GM19025 (cell line): ENCODE measurements at regions not wholly inside any gene's neighbourhood (a gene's known extent, or its start where the extent isn't known, plus 50 kb on each side); places are given as distances from the start of the nearest gene placed in this dataset.

Experiments
- ATAC-seq: cut with Tn5 transposase; IDR thresholded peaks from one replicate; pipeline ENCODE4 v1.9.1; 2021; ENCODE audit warnings: mild to moderate bottlenecking, low read depth, moderate library complexity; ENCODE audit not compliant: unreplicated experiment

DNA sequence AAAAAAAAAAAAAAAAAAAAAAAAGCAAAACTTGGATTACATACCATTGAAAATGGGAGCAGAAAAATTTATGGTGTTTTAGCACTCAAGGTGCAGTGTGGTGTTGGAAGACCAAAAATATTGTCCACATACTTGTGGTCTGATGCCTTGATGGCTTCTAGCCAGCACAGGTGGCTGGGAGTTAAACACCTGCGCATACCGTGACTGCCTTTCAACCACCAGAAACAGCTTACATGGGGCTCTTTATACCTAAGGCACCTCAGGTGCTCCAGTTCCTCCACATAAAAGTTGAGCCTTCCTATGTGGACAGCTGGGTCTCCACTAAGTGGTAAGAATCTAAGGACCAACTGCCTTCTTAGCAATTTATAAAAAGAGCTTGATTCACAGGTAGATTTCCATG lies 802.6 kb upstream of the CELF4 start:
- ATAC-seq: no peak

GRCh38 chr18:38367473-38367872 lies 801.9 kb upstream of the CELF4 start:
- ATAC-seq: no peak

DNA sequence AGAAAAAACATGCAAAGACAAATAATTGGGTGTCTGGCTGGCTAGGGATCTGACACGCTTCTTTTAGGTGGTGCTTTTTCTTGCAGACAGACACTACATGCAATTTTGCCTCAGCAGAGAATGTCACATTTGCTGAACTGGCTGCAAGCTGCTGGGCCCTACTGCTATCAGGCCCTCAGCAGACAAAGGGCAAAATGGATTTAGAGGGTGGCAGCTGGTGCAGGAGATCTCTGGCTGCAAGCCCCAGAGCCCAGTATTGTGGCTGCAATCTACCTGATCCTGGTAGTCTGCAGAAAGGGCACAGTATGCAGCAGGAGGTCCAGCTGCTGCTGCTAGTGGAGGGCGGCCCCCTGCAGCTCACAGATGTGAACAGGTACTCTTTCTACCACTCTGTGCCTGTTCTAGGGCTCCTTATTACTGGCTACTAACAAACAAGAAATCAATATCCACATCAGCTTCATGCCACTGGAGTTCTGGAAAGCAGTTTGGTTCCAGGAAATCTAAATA lies 796.7 kb upstream of the CELF4 start:
- ATAC-seq: no peak

DNA sequence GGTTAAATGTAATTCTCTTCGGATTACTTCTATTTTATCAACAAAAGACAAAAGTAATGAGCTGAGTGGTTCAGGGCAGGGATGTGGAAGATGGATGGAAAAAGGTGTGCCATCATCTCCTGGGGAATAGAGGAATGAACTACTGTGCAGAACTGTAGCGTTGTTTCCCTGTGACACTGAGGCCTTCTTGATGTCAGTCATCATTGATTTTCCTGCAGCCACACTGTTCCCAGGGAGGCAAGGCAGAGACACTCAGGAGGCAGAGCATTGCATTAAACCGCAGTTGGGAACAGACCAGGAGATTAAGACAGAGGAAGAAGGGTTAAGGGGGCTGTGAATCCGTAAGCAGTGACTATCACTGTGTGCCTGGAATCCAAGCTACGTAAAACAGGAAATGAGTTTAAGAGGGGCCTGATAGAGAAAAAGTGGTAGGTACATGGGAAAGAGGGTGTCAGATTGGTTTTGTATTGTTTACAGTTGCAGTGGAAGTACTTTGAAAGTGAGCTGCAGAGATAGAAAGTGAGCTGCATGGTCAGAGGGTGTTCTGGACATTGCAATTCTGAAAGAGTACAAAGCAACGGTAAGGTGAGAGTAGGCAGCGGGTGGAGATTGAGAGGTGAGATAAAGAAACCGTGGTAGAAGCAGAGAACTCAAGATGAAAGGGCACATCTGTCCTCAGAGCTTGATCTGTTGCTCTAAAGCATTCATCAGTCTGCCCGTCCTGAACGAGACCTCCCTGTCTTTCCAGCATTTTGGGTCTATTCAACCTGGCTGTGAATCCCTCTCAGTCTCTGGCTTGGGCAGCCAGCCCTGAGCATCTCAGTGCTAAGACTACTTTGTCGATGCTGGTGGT lies 793.4 kb upstream of the CELF4 start:
- no peak for ATAC-seq

GRCh38 chr18:38353149-38353548 lies 787.6 kb upstream of the CELF4 start:
- no peak for ATAC-seq

GRCh38 chr18:38350141-38350540 lies 784.5 kb upstream of the CELF4 start:
- ATAC-seq: no peak

GRCh38 chr18:38330573-38330972 lies 765.0 kb upstream of the CELF4 start:
- no peak for ATAC-seq

DNA sequence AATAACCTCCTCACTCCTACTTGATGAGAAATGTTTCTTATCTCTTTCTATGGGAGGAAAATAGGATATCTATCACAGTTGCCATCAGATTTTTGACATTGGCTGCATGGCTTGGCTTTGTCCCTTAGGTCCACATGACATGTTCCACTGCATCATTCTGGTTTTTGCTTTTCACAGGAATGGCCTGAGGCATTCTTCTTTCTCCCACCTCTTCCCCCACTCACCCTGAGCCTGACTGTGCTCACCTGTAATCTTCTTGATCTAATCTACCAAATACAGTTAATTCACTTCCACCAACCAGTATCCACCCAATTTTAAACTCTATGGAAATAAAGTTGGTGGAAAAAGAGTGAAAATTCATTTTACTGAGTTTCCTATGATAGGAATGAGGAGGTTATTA lies 763.5 kb upstream of the CELF4 start:
- no peak for ATAC-seq

DNA sequence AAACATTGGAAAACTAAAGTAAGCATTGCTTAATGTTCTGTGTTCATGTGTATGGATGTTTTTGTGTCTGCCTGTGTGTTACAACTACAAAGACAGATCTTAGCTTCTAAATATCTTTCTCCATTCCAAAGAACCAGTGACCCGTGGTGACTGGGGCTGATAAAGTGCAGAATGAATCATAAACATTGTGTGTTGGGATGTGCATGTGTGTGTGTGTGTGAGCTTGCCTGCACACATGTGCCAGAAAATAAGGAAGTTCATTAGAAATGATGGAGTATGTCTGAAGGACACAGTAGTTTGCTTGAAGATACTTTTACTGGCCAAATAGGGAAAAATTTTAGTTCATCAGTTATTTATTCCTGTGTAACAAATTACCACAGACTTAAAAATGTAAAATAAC lies 756.6 kb upstream of the CELF4 start:
- ATAC-seq: no peak

- ATAC-seq: no peak
Measured at GRCh38 chr18:38321262-38321661, 755.7 kb upstream of the CELF4 start.

DNA sequence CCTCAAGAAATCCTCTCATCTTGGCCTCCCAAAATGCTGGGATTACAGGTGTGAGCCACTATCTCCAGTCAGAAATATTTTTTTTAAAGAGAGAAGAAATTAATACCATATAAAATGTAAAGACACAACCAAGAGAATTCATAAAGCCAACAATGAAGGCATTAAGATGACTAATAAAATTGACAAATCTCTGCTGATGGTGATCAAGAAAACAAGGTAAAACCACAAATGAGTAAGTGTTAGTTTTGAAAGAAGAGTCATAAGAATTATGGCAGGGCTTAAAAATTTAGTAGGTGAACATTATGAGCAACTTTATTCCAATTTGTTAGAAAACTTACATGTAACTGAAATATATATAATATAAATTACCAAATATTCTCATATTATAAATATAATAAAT lies 752.8 kb upstream of the CELF4 start:
- ATAC-seq: no peak

- no peak for ATAC-seq
Measured at GRCh38 chr18:38313831-38314230, 748.2 kb upstream of the CELF4 start.

DNA sequence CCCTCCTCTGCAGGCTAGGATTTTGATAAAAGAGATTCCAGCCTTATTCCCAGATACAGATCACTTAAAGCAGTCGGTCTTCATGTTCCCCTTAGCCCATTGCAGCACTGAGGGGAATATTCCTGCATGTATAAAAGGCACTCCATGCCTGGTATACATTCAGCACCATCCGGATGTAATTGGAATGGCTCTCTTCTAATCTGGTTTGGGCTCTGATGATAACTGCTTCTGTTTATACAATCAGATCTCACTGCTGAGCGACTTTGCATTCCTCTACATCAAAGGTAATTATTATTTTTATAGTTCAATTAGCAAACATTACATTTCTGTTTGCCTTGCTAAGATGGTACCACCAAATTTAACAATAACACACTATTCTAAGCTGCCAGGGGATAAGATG lies 746.9 kb upstream of the CELF4 start:
- no peak for ATAC-seq

DNA sequence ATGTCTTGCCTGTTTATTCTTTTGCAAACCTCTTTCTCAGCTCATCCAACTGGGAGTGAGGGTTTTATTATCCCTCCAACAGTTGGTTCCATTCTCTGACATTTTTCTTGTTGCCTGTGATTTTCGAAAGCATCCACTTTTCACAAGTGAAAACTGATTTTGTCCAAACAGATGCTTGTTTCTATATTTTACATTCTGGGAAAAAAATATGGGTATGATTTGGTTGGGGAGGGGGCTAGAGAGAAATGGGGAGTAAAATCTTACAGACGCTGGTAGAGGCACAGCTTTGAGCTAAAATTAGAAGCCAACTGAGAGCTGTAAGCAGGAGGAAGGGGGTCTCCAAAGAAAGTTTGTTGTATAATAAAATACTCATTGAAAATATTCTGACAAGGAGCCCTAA lies 745.3 kb upstream of the CELF4 start:
- no peak for ATAC-seq

DNA sequence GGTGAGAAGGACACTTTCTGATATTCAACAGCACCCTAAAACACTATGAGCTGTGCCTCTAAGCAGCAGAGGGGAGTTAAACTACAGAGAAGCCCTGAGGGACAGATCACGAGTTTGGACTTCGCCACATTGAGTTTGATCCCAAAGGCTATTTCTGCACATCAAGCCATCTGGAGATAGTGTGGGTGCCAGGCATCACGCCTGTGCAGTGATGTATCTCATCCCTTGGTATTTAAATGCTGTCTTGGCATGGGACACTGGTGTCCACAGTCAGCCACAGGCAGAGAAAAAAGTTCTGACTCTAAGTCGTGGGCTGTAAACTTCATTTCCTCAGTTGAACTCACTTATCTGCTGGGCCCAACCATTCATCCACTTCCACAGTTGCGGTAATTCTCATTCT lies 742.3 kb upstream of the CELF4 start:
- ATAC-seq: no peak

DNA sequence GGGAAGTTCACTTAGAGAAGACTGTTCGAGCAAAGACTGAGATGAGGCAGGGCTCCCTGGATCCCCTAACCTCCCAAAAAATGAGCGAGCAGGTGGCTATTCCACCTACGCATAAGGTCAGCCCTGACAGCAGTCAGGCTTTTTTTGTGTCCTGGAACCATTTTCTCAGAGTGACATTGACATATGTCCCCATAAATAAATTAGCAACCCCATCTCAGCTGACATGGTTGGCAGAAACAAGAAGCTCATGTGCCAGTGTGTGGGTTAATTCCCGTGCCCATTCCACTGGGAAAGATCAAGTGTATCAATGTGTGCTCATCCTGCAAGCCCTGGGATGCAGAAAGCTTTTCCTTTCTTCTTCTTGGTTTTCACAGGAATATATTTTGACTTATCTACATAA lies 740.4 kb upstream of the CELF4 start:
- no peak for ATAC-seq

- ATAC-seq: no peak
Measured at GRCh38 chr18:38301621-38302020, 736.0 kb upstream of the CELF4 start.

- no peak for ATAC-seq
Measured at GRCh38 chr18:38297910-38298309, 732.3 kb upstream of the CELF4 start.

- ATAC-seq: no peak
Measured at GRCh38 chr18:38290229-38290628, 724.6 kb upstream of the CELF4 start.

GRCh38 chr18:38284972-38285371 lies 719.4 kb upstream of the CELF4 start:
- ATAC-seq: no peak

GRCh38 chr18:38263066-38263465 lies 697.5 kb upstream of the CELF4 start:
- no peak for ATAC-seq

DNA sequence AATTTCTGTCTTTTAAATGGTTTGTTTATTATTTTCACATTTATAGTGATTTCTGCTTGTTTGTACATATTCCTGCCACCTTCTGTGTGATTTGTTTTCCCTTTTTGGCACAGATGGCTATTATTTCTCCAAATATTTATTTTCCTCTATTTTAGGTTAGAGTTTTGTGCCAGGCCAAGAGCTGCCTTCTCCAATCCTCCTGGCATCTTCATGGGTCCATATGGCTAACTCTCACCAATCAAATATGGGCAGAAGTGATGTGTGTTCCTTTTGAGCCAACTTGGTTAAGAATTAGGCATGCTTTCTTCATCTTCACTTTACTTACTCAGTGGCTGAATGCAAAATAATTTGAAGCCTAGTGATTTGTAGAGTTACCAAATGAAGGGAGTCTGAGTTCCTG lies 697.1 kb upstream of the CELF4 start:
- ATAC-seq: no peak
